ENCODE measurements at regions not wholly inside any gene's neighbourhood (a gene's known extent, or its start where the extent isn't known, plus 50 kb on each side); places are given as distances from the start of the nearest gene placed in this dataset.

DNA sequence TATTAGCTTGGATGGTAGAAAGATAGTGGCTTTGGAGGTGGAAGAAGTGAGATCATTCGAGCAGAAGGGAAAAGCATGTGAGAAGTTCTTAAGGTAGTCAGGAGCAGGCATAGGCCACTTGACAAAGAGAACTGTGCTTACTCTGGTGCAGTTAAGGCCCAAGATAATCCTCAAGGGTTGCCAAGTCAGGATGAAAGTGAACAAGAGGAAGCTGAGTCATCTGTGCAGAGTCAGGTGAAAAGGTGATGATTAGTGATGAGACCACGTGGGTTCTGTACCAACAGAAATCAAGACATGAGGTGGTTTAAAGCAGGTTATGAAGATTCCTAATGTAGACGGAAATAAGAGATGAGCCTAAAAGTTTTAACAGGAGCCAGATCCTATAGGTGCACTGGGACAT, 369.8 kb downstream of the DTHD1 start:
- DNase-seq (ENCODE audit: insufficient read length, low spot score) (no peak), FAIRE-seq (no peak)
- TF ChIP-seq, protein P1, sequence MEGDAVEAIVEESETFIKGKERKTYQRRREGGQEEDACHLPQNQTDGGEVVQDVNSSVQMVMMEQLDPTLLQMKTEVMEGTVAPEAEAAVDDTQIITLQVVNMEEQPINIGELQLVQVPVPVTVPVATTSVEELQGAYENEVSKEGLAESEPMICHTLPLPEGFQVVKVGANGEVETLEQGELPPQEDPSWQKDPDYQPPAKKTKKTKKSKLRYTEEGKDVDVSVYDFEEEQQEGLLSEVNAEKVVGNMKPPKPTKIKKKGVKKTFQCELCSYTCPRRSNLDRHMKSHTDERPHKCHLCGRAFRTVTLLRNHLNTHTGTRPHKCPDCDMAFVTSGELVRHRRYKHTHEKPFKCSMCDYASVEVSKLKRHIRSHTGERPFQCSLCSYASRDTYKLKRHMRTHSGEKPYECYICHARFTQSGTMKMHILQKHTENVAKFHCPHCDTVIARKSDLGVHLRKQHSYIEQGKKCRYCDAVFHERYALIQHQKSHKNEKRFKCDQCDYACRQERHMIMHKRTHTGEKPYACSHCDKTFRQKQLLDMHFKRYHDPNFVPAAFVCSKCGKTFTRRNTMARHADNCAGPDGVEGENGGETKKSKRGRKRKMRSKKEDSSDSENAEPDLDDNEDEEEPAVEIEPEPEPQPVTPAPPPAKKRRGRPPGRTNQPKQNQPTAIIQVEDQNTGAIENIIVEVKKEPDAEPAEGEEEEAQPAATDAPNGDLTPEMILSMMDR (IDR thresholded peaks at IDR 0.05; ENCODE audit: insufficient read depth, missing control alignments): no peak

DNA sequence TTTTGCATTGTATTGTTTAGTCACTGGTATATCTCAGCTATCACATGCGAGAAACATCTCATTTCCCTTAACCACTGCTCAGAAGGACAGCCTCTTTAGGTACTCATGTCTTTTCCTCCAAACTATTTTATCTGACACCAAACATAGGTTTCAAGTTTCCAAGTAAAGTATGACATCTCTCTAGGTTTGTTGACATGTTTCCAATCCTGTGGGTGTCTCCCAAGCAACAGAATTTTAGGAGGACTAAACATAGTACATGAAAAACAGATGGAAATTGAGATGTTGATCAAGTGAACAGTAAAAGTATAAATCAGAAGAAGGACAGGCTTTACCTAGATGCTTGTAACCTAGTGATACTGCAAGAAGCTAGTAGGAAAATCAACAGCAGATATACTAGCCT, 371.4 kb downstream of the DTHD1 start:
- TF ChIP-seq, protein P1 (IDR thresholded peaks at IDR 0.05; ENCODE audit: insufficient read depth, missing control alignments): no peak
- DNase-seq (ENCODE audit: insufficient read length, low spot score) (no peak), FAIRE-seq (no peak)

DNA sequence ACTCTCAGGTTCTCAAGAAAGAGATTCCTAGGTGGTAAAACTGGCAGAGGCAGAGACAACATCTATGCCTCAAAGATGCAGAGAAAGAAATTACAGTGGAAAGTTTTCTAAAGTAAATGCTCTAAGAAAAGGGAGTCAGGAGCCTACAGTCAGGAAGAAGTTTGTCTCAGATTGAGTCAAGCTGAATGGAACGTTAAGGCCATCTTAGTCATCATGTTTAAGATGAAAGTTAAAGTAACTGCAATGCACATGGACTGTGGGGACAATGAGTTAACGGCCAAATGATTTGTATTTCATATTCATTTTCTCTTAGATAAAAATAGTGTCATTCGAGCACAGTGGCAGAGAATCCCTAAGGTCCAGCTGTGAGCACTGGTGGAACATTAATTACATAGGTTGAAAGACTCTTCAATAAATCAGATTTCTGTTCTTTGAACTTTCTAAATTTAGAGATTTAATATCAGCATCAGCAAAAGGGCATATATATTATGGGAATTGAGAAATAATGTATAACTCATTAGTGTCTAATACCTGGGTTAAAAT, 384.6 kb downstream of the DTHD1 start:
- FAIRE-seq (no peak), DNase-seq (ENCODE audit: insufficient read length, low spot score) (no peak)
- TF ChIP-seq, protein P1 (IDR thresholded peaks at IDR 0.05; ENCODE audit: insufficient read depth, missing control alignments): no peak

DNA sequence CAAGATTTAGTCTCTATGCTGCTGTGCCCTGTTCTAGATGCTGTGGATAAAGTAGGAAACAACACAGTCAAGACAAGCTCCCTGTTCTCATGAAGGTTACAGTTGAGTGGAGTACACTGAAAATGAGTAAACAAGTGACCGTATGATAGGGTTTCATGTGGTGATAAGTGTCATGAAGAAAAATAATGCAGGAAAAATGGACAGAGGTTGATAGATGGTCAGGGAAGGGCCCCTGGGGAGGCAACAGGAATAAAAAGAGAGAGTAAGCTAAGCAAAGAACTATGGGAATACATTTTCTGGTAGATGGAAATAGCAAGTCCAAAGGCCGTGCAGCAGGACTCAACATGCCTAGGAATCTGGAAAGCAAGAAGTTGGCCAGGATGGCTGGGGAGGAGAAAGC, 394.0 kb downstream of the DTHD1 start:
- DNase-seq (ENCODE audit: insufficient read length, low spot score): no peak
- FAIRE-seq: no peak

DNA sequence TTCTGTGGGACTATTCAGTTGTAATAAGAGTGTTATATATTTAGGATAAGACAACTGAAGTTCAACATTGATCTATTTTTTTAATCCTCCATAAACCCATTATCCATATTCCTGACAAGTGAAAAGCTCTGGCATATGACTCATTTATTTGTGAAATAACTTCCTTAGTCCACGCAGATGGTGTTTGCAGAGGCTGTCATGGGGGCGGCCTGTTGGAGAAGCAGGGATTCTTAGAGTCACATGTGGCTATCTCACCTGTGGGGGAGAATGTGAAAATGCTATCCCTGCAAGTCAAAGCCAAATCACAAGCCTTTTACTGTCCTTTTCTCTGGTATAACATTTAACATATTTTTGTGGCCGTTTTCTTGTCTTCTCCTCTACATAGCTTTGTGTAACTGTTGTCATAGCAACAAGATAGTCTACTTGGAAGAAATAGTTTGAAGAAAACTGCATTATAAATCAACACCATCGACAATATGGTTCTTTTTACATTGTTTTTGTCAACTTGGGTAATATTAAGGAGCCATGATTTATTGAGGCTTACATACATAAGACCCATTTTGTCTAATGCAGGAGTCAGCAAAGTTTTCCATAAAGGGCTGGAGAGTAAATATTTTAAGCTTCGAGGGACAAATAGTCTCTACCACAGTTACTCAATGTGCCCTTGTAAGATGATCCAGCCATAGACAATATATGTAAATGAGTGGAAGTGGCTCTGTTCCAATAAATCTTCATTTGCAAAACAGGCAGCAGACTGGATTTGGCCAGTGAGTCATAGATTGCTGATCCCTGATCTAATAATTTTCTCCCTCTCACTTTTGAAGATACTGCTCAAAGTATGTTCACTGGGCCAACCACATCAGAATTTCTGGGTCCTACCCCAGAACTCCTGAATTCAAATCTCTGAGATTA, 395.0 kb downstream of the DTHD1 start:
- DNase-seq (ENCODE audit: insufficient read length, low spot score) (no peak), FAIRE-seq (no peak)
- TF ChIP-seq, protein P1 (IDR thresholded peaks at IDR 0.05; ENCODE audit: insufficient read depth, missing control alignments): no peak

More for the DNA sequence above, 394.0 kb downstream of the DTHD1 start:
- TF ChIP-seq, protein P1 (IDR thresholded peaks at IDR 0.05; ENCODE audit: insufficient read depth, missing control alignments): no peak

DNA sequence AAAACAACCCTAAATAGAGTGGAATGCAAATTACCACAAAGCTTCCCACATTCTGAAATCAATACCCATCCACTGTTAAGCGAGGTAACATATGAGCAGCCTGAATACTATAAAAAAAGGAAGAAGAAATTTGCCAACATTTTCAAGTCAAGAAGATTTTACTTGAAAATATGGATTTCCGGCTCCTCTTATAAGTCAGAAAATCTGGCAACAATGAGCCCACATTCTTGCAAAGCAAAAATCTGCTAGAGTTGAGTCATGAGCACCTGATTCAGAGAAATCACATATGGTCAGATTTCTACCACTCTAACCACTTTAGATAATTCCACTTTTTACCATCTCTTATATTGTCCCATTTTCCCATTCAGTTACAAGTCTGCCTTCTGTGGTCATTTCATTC, 395.7 kb downstream of the DTHD1 start:
- FAIRE-seq (no peak), DNase-seq (ENCODE audit: insufficient read length, low spot score) (no peak)
- TF ChIP-seq, protein P1 (IDR thresholded peaks at IDR 0.05; ENCODE audit: insufficient read depth, missing control alignments): no peak

DNA sequence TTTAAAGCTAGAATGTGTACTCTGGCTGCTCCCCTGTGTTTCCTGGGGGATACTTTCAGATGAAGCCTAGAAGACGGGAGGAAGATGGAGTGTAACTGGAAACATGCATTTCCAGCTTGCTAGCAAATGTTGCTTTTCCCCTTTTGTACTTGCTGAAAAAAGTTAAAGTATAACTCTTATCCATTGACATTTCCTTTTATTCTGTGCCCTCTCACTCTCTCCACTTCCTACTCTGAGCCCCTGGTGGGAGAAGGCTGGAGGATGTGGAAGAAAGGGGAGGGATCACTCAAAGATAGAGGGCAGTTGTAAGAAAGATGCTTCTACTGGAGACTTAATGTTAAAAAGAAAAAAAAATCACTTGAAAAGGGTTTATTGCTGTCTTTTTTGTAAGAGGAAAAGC, 396.5 kb downstream of the DTHD1 start:
- TF ChIP-seq, protein P1 (IDR thresholded peaks at IDR 0.05; ENCODE audit: insufficient read depth, missing control alignments): no peak
- no peak for FAIRE-seq

More for the DNA sequence above, 396.5 kb downstream of the DTHD1 start:
- DNase-seq (ENCODE audit: insufficient read length, low spot score): no peak

Measured in D721Med (cell line).